ENCODE measurements at regions not wholly inside any gene's neighbourhood (a gene's known extent, or its start where the extent isn't known, plus 50 kb on each side); places are given as distances from the start of the nearest gene placed in this dataset.

DNA sequence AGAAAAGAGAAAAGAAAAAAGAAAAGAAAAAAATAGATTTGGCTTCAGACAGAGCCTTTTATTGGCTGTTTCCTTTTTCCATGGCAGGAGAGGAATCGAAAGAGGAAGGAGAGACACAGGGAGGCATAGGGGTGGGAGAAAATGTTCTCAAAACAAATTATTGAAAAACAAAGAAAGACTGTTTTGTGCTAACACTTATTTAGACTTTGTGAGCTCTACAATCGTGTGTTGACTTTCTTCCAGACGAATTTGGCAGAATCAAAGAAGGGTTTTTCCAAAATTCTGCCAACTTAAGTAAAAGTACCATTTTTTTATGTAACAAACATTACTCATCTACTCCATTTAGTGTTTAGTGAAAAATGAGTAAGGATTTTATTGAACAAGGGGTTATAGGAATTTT, 982.2 kb downstream of the REEP3 start:
- TF ChIP-seq, protein P1, sequence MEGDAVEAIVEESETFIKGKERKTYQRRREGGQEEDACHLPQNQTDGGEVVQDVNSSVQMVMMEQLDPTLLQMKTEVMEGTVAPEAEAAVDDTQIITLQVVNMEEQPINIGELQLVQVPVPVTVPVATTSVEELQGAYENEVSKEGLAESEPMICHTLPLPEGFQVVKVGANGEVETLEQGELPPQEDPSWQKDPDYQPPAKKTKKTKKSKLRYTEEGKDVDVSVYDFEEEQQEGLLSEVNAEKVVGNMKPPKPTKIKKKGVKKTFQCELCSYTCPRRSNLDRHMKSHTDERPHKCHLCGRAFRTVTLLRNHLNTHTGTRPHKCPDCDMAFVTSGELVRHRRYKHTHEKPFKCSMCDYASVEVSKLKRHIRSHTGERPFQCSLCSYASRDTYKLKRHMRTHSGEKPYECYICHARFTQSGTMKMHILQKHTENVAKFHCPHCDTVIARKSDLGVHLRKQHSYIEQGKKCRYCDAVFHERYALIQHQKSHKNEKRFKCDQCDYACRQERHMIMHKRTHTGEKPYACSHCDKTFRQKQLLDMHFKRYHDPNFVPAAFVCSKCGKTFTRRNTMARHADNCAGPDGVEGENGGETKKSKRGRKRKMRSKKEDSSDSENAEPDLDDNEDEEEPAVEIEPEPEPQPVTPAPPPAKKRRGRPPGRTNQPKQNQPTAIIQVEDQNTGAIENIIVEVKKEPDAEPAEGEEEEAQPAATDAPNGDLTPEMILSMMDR (IDR thresholded peaks at IDR 0.05), result no peak
- DNase-seq (ENCODE audit: low spot score), result no peak
- no peak overlapping the region for H3K4me3 ChIP-seq
- no peak overlapping the region for H3K27ac ChIP-seq

DNA sequence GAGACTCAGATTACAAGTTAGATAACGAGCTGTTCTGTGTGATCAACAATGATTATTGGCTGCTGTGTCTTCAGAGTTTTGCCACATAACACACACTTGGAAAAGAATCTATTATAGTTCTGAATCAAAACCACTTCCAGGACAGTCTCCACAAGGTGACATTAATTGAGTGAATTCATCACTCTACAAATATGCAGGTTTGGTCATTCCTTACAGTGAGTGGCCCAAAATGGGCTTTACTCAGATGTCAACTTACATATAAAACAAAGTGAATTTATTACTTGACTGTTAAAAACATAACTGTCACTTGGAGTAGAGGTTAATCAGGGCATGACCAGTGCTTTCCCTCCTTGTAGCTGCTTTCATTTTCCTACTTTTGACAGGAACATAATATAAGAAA, 984.3 kb downstream of the REEP3 start:
- no peak overlapping the region for H3K4me3 ChIP-seq
- no peak for DNase-seq (ENCODE audit: low spot score)
- no peak overlapping the region for H3K27ac ChIP-seq
- TF ChIP-seq, protein P1 (IDR thresholded peaks at IDR 0.05), result no peak

DNA sequence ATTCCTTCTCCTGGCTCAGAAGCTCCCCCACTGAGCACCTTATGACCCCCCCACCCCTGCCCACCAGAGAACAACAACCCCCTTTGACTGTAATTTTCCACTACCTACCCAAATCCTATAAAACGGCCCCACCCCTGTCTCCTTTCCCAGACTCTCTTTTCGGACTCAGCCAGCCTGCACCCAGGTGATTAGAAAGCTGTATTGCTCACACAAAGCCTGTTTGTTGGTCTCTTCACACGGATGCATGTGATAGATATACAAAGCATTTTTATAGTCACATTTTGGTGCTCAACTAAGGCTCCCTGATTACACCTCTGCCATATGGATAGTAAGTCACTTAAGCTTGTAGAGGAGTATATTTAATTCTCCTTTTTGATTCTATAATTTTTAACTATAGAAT, 985.8 kb downstream of the REEP3 start:
- DNase-seq (ENCODE audit: low spot score), result no peak
- TF ChIP-seq, protein P1 (IDR thresholded peaks at IDR 0.05), result no peak
- Histone ChIP-seq H3K4me3 (no peak overlapping the region), H3K27ac (no peak overlapping the region)

DNA sequence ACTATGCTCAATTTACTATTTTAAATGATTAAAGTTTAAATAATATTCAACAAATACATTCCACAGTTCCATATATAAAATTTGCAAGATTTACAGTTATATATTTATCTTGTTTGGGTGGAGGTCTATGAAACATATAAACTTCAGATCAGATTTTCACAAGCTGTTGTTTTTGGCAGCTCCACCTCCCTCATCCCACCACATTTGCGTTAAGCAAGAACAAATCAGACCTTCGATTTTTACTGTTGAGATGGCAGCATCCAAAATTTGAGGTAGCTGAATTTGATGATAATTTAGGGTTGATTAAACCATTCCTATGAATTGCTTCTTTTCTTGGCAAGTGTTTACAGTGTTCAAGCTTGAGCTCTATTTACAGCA, 986.4 kb downstream of the REEP3 start:
- TF ChIP-seq, protein P1 (IDR thresholded peaks at IDR 0.05), result no peak
- DNase-seq (ENCODE audit: low spot score), result no peak
- Histone ChIP-seq H3K27ac (no peak overlapping the region), H3K4me3 (no peak overlapping the region)

DNA sequence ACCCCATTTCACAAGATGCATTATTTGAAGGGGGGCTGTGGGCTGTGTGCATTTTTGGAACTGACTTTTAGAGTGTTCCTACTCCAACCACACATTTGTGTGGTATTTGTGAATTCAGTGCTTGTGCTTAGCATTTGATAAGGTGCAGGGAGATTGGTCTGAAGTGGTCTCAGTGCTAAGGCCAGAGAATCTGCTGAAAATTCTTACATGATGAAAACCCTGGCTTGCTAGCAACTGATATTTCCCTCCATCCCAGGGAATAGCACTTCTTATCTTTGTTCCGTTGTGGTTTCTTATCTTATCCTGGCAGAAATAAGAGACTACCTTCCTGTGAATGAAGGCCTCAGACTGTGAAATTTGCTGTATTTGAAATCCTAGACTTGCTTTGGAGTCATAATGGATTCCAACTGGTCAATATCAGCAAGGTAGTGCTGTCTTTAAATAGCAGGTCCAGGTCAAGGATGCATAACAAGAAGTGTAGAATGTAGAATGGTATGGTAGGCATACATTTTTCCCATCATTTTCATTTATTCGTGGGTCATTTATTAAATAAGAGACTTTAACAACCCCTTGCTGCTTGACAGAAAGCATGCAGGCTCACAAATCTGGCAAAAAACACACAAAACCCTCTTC, 986.9 kb downstream of the REEP3 start:
- TF ChIP-seq, protein P1 (IDR thresholded peaks at IDR 0.05), result no peak
- no peak for DNase-seq (ENCODE audit: low spot score)
- Histone ChIP-seq H3K27ac (no peak overlapping the region), H3K4me3 (no peak overlapping the region)

DNA sequence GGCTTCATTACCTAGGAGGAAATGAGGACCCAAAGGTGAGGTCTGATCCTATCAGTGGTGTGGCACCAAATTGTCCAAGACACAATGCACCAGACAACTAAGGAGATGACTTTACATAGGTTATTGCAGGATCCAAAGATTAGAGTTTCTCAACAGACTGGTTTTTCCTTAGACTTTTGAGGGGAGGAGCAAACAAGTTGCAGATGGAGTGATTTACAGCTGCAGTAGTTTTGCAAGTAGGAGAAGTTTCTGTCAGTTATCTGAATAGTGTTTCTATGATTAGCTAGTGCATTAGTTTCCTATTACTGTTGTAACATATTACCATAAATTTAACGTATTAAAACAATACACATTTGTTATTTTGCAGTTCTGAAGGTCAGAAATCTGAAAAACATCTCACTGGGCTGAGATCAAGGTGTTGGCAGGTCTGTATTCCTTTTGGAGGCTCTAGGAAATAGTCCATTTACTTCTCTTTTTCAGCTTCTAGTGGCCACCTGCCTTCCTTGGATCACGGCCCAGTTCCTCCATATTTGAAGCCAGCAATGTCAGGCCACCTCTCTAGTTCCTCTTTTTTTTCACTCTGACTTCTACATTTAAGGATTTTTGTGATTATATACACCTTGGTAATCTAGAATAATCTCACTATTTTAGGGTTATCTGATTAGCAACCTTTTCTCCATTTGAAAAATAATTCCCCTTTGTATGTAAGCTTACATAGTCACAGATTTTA, 994.9 kb downstream of the REEP3 start:
- no peak overlapping the region for H3K4me3 ChIP-seq
- H3K27ac ChIP-seq, result no peak overlapping the region
- DNase-seq (ENCODE audit: low spot score), result no peak
- TF ChIP-seq, protein P1 (IDR thresholded peaks at IDR 0.05), result no peak

DNA sequence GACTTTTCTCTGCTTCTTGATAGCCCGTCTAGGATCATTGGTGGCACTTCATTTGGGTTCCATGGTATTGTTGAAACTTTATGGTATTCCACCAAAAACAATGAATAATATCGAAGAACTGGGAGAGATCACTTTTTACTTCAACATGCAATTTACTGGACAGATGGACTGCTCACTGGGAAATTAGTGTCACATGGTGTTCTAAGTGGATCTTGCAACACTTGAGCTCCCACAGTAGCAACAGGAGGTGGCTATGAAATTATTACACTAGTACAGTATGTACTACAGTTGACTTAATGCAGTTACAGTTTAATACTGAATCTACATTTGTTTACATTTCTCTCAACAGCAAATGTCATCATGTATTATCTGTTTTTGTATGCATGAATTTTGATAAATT, 997.3 kb downstream of the REEP3 start:
- no peak for DNase-seq (ENCODE audit: low spot score)
- TF ChIP-seq, protein P1 (IDR thresholded peaks at IDR 0.05), result no peak
- no peak overlapping the region for H3K27ac ChIP-seq
- no peak overlapping the region for H3K4me3 ChIP-seq

Data from coronary artery (tissue), 2 donors.